ENCODE measurements at regions not wholly inside any gene's neighbourhood (a gene's known extent, or its start where the extent isn't known, plus 50 kb on each side); places are given as distances from the start of the nearest gene placed in this dataset.

DNA sequence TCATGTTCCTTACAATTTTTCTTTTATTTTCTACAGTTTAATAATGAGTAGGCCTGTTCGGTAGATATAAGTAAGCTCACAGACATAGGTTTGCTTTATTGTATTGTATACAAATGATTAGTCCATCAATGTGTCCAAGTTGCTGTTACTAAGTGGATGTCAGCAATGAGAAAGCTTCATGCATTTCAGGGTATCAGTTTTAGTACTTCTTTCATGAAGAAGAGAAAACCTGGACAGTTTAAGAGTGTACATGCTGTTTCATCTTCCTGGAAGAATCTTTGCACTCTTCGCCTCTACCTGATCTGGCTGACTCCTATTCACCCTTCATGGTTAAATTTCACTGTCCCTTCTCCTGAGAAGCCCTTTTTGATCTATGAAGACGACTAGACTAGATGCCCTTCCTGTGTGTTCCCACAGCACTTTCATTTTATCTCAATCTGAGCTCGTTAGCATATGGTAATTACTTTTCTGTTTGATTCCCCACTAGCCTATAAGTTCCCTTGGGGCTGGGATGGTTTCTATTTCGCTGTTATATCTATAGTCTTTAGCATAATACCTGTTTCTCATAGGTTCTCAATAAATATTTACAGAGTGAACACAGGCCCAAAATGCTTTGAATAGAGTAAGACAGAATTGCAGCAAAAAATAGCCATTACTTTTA lies 70.7 kb downstream of the CETN3 start:
- Histone ChIP-seq H3K27me3 (ENCODE audit: insufficient read depth, low read depth, low read length) (no peaks in the 10 kb centered on the region), H3K4me3 (ENCODE audit: low read length) (no peak overlapping the region), H3K9me3 (ENCODE audit: low read length) (no peaks in the 10 kb centered on the region), H4K20me1 (ENCODE audit: insufficient read depth) (no peaks in the 10 kb centered on the region), H3F3A (ENCODE audit: insufficient read depth, low read length, poor library complexity, severe bottlenecking) (no peaks in the 10 kb centered on the region), H3K79me2 (replicated peaks; ENCODE audit: insufficient read depth, low read length) (no peaks in the 10 kb centered on the region), H3K9me2 (ENCODE audit: insufficient read depth, low read length) (no peaks in the 10 kb centered on the region), H3K9ac (ENCODE audit: low read length) (no peak overlapping the region), H3K4me2 (ENCODE audit: low read length) (no peak overlapping the region), H2AFZ (ENCODE audit: low read depth, low read length) (no peak overlapping the region), H3K27ac (ENCODE audit: low read length) (no peak overlapping the region), H3K36me3 (ENCODE audit: insufficient read depth, low read length) (no peaks in the 10 kb centered on the region)
- no peak for TF ChIP-seq POLR2AphosphoS5 (IDR thresholded peaks at IDR 0.05)
- no peak for TF ChIP-seq CTCF (IDR thresholded peaks at IDR 0.05; ENCODE audit: poor library complexity, severe bottlenecking)
- no peak for TF ChIP-seq MXI1 (conservative IDR thresholded peaks at IDR 0.05; ENCODE audit: poor library complexity, severe bottlenecking)
- TF ChIP-seq RAD21 (conservative IDR thresholded peaks at IDR 0.05) = no peak
- TF ChIP-seq SMC3 (conservative IDR thresholded peaks at IDR 0.05; ENCODE audit: poor library complexity) = no peak
- no peak for TF ChIP-seq EP300 (conservative IDR thresholded peaks at IDR 0.05; ENCODE audit: poor library complexity, severe bottlenecking)
- TF ChIP-seq TAF1 (IDR thresholded peaks at IDR 0.05; ENCODE audit: low read depth) = no peak
- TF ChIP-seq EZH2 (IDR thresholded peaks at IDR 0.05; ENCODE audit: borderline replicate concordance, insufficient read depth, low read length, poor library complexity, severe bottlenecking) = no peak
- TF ChIP-seq, protein P1, sequence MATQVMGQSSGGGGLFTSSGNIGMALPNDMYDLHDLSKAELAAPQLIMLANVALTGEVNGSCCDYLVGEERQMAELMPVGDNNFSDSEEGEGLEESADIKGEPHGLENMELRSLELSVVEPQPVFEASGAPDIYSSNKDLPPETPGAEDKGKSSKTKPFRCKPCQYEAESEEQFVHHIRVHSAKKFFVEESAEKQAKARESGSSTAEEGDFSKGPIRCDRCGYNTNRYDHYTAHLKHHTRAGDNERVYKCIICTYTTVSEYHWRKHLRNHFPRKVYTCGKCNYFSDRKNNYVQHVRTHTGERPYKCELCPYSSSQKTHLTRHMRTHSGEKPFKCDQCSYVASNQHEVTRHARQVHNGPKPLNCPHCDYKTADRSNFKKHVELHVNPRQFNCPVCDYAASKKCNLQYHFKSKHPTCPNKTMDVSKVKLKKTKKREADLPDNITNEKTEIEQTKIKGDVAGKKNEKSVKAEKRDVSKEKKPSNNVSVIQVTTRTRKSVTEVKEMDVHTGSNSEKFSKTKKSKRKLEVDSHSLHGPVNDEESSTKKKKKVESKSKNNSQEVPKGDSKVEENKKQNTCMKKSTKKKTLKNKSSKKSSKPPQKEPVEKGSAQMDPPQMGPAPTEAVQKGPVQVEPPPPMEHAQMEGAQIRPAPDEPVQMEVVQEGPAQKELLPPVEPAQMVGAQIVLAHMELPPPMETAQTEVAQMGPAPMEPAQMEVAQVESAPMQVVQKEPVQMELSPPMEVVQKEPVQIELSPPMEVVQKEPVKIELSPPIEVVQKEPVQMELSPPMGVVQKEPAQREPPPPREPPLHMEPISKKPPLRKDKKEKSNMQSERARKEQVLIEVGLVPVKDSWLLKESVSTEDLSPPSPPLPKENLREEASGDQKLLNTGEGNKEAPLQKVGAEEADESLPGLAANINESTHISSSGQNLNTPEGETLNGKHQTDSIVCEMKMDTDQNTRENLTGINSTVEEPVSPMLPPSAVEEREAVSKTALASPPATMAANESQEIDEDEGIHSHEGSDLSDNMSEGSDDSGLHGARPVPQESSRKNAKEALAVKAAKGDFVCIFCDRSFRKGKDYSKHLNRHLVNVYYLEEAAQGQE (IDR thresholded peaks at IDR 0.05; ENCODE audit: borderline replicate concordance) = no peak

- Histone ChIP-seq H3K9me3 (ENCODE audit: low read length) (no peaks in the 10 kb centered on the region), H3F3A (ENCODE audit: insufficient read depth, low read length, poor library complexity, severe bottlenecking) (no peaks in the 10 kb centered on the region), H3K9me2 (ENCODE audit: insufficient read depth, low read length) (no peaks in the 10 kb centered on the region), H3K4me3 (ENCODE audit: low read length) (no peak overlapping the region), H2AFZ (ENCODE audit: low read depth, low read length) (no peak overlapping the region), H3K9ac (ENCODE audit: low read length) (no peak overlapping the region), H3K27ac (ENCODE audit: low read length) (no peak overlapping the region), H4K20me1 (ENCODE audit: insufficient read depth) (no peaks in the 10 kb centered on the region), H3K79me2 (replicated peaks; ENCODE audit: insufficient read depth, low read length) (no peaks in the 10 kb centered on the region), H3K4me2 (ENCODE audit: low read length) (no peak overlapping the region), H3K27me3 (ENCODE audit: insufficient read depth, low read depth, low read length) (no peaks in the 10 kb centered on the region), H3K36me3 (ENCODE audit: insufficient read depth, low read length) (no peaks in the 10 kb centered on the region)
- TF ChIP-seq RAD21 (conservative IDR thresholded peaks at IDR 0.05) (no peak), EP300 (conservative IDR thresholded peaks at IDR 0.05; ENCODE audit: poor library complexity, severe bottlenecking) (no peak), TAF1 (IDR thresholded peaks at IDR 0.05; ENCODE audit: low read depth) (no peak), POLR2AphosphoS5 (IDR thresholded peaks at IDR 0.05) (no peak), MXI1 (conservative IDR thresholded peaks at IDR 0.05; ENCODE audit: poor library complexity, severe bottlenecking) (no peak), SMC3 (conservative IDR thresholded peaks at IDR 0.05; ENCODE audit: poor library complexity) (no peak), CTCF (IDR thresholded peaks at IDR 0.05; ENCODE audit: poor library complexity, severe bottlenecking) (no peak), EZH2 (IDR thresholded peaks at IDR 0.05; ENCODE audit: borderline replicate concordance, insufficient read depth, low read length, poor library complexity, severe bottlenecking) (no peak)
- TF ChIP-seq, protein P1 (IDR thresholded peaks at IDR 0.05; ENCODE audit: borderline replicate concordance) = no peak
Measured at GRCh38 chr5:90337449-90338052, 72.0 kb downstream of the CETN3 start.

All from neural cell (in vitro differentiated cells).